ENCODE measurements at regions not wholly inside any gene's neighbourhood (a gene's known extent, or its start where the extent isn't known, plus 50 kb on each side); places are given as distances from the start of the nearest gene placed in this dataset.

GRCh38 chr9:93379051-93379450 lies 72.4 kb upstream of the FAM120A start:
- no peak overlapping the region for H3K27ac Mint-ChIP-seq
- Histone ChIP-seq H3K4me1 (ENCODE audit: control insufficient read depth, insufficient read depth, low read length) (no peaks in the 10 kb centered on the region), H3K9me3 (ENCODE audit: control insufficient read depth, low read length) (no peaks in the 10 kb centered on the region), H3K36me3 (ENCODE audit: control insufficient read depth, insufficient read depth, low read length) (no peaks in the 10 kb centered on the region), H3K27me3 (ENCODE audit: control insufficient read depth, insufficient read depth, low read length, poor library complexity, severe bottlenecking) (no peaks in the 10 kb centered on the region), H3K27ac (ENCODE audit: low read depth, low read length) (no peak overlapping the region), H3K4me3 (ENCODE audit: low read length) (no peak overlapping the region), H3K9ac (ENCODE audit: extremely low read depth, low read length, poor library complexity, severe bottlenecking) (no peak overlapping the region)
- no peaks in the 10 kb centered on the region for H3K36me3 Mint-ChIP-seq (ENCODE audit: low read depth)
- H3K9me3 Mint-ChIP-seq, result no peaks in the 10 kb centered on the region
- WGBS, 2 experiments (ENCODE audit: insufficient coverage in 1 of 2, insufficient read length in 1 of 2), result 100% methylated on average over 1 of the region's 1 CpG; no CpG with 5 or more reads in 1 of the 2 experiments
- peaks cover 16% of the 10 kb centered on the region for H3K27me3 Mint-ChIP-seq (ENCODE audit: insufficient read depth)
- no peaks in the 10 kb centered on the region for H3K4me1 Mint-ChIP-seq
- TF ChIP-seq, protein P1, sequence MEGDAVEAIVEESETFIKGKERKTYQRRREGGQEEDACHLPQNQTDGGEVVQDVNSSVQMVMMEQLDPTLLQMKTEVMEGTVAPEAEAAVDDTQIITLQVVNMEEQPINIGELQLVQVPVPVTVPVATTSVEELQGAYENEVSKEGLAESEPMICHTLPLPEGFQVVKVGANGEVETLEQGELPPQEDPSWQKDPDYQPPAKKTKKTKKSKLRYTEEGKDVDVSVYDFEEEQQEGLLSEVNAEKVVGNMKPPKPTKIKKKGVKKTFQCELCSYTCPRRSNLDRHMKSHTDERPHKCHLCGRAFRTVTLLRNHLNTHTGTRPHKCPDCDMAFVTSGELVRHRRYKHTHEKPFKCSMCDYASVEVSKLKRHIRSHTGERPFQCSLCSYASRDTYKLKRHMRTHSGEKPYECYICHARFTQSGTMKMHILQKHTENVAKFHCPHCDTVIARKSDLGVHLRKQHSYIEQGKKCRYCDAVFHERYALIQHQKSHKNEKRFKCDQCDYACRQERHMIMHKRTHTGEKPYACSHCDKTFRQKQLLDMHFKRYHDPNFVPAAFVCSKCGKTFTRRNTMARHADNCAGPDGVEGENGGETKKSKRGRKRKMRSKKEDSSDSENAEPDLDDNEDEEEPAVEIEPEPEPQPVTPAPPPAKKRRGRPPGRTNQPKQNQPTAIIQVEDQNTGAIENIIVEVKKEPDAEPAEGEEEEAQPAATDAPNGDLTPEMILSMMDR (conservative IDR thresholded peaks at IDR 0.05), result peak; percentile 70
- DNase-seq, result no peak
- H3K4me3 Mint-ChIP-seq, result no peak overlapping the region

- Histone ChIP-seq H3K4me3 (ENCODE audit: low read length) (no peak overlapping the region), H3K27ac (ENCODE audit: low read depth, low read length) (no peak overlapping the region), H3K9ac (ENCODE audit: extremely low read depth, low read length, poor library complexity, severe bottlenecking) (no peak overlapping the region), H3K4me1 (ENCODE audit: control insufficient read depth, insufficient read depth, low read length) (no peaks in the 10 kb centered on the region), H3K27me3 (ENCODE audit: control insufficient read depth, insufficient read depth, low read length, poor library complexity, severe bottlenecking) (no peaks in the 10 kb centered on the region), H3K9me3 (ENCODE audit: control insufficient read depth, low read length) (no peaks in the 10 kb centered on the region), H3K36me3 (ENCODE audit: control insufficient read depth, insufficient read depth, low read length) (no peaks in the 10 kb centered on the region)
- no peak for DNase-seq
- Mint-ChIP-seq H3K27ac (no peak overlapping the region), H3K4me3 (no peak overlapping the region), H3K4me1 (no peaks in the 10 kb centered on the region), H3K9me3 (no peaks in the 10 kb centered on the region), H3K27me3 (ENCODE audit: insufficient read depth) (peaks cover 16% of the 10 kb centered on the region), H3K36me3 (ENCODE audit: low read depth) (no peaks in the 10 kb centered on the region)
- TF ChIP-seq, protein P1 (conservative IDR thresholded peaks at IDR 0.05), result peak; percentile 47
- WGBS, 2 experiments (ENCODE audit: insufficient coverage in 1 of 2, insufficient read length in 1 of 2), result 77 to 78% methylated on average over 3 of the region's 3 CpGs
Measured at GRCh38 chr9:93380410-93381060, 71.0 kb upstream of the FAM120A start.

DNA sequence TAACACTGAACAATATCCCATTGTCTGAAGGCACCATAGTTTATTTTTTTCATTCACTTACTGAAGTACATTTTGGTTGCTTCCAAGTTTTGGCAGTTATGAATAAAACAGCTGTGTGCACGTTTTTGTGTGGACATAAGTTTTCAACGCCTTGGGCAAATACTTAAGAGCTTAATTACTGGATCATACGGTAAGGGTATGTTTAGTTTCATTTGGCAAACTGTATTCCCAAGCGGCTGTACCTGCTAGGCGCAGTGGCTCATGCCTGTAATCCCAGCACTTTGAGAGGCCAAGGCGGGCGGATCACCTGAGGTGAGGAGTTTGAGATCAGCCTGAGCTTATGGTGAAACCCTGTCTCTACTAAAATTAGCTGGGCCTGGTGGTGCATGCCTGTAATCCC lies 63.7 kb upstream of the FAM120A start:
- Mint-ChIP-seq H3K9me3 (no peaks in the 10 kb centered on the region), H3K4me1 (no peaks in the 10 kb centered on the region), H3K27ac (no peak overlapping the region), H3K4me3 (no peak overlapping the region), H3K36me3 (ENCODE audit: low read depth) (no peaks in the 10 kb centered on the region), H3K27me3 (ENCODE audit: insufficient read depth) (no peaks in the 10 kb centered on the region)
- H3K4me1 ChIP-seq (ENCODE audit: control insufficient read depth, insufficient read depth, low read length), result no peaks in the 10 kb centered on the region
- no peak overlapping the region for H3K27ac ChIP-seq (ENCODE audit: low read depth, low read length)
- H3K9ac ChIP-seq (ENCODE audit: extremely low read depth, low read length, poor library complexity, severe bottlenecking), result no peak overlapping the region
- H3K4me3 ChIP-seq (ENCODE audit: low read length), result no peak overlapping the region
- H3K36me3 ChIP-seq (ENCODE audit: control insufficient read depth, insufficient read depth, low read length), result no peaks in the 10 kb centered on the region
- H3K27me3 ChIP-seq (ENCODE audit: control insufficient read depth, insufficient read depth, low read length, poor library complexity, severe bottlenecking), result no peaks in the 10 kb centered on the region
- no peaks in the 10 kb centered on the region for H3K9me3 ChIP-seq (ENCODE audit: control insufficient read depth, low read length)
- TF ChIP-seq, protein P1 (conservative IDR thresholded peaks at IDR 0.05), result no peak
- WGBS, 2 experiments (ENCODE audit: insufficient coverage in 1 of 2, insufficient read length in 1 of 2), result 88 to 98% methylated on average over 7 of the region's 7 CpGs
- DNase-seq, result no peak
